KG1 (cell line): ENCODE measurements at regions not wholly inside any gene's neighbourhood (a gene's known extent, or its start where the extent isn't known, plus 50 kb on each side); places are given as distances from the start of the nearest gene placed in this dataset.
"Not testable (repeated sequence)": the region's sequence is repeated elsewhere in the genome, so short reads cannot be mapped to it uniquely, and the experiment has no call there.

Experiments
- DNase-seq: peaks from one replicate; lab custom pipeline; 2025; lab: John Stamatoyannopoulos, UW

DNA sequence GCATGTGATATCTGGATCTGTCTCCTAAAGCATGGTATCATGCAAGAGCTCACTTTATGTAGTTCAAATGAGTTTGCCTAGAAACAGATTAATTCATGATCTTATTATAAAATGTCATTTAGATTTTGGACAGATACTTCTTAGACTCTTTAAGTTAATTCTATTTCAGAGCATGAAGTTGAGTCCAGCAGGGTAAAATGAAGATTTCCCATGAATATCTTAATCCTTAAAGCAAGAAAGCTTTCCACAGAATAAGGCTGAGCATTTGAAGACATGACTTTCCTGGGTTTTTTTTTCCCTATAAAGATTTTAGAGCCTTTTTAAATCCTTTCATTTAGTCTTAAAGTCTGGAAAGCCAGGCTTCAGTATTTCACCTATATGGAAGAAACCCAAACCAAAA lies 556.0 kb upstream of the GJE1 start:
- DNase-seq: no peak

DNA sequence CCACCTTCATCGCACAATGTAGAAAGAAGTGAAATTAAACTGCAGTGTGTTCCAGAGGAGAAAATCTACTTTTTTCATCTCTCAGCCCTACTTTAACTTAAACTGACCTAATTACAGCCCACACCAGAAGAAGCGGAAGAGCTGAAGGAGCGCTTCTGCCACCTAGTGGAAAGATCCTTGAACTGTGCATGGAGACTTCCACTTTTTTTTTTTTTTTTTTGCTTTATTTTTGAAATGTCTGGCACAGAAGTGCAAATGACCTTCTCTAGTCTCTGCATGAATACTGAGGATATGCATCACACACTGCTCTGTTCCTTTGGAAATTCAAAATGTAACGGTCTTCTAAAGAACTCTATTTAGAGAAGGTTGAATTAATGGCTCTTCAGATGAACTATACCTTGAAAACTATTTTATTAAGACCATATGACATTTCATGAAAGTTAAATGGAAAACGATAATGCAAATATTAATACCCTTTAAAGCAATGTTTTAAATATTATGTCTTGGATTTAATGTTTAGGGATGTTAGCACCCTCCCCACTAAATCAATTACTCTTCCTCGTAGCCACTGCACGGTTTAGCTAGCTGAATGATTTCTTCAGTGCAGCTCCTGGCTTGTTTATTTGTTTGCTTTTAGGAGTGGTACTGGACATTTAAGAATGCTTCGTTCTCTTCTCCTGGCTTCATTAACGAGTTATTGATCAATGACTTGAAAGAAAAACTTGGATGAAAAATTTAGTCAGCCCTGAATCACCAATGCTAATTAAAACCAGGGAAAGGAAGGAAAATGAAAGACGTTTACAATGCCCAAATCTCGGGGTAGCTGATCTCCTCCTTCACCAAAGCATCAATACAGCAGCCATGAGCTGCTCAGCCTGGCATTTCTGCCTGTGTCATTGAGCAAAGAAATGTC lies 569.6 kb upstream of the GJE1 start:
- DNase-seq: peak; percentile 53

DNA sequence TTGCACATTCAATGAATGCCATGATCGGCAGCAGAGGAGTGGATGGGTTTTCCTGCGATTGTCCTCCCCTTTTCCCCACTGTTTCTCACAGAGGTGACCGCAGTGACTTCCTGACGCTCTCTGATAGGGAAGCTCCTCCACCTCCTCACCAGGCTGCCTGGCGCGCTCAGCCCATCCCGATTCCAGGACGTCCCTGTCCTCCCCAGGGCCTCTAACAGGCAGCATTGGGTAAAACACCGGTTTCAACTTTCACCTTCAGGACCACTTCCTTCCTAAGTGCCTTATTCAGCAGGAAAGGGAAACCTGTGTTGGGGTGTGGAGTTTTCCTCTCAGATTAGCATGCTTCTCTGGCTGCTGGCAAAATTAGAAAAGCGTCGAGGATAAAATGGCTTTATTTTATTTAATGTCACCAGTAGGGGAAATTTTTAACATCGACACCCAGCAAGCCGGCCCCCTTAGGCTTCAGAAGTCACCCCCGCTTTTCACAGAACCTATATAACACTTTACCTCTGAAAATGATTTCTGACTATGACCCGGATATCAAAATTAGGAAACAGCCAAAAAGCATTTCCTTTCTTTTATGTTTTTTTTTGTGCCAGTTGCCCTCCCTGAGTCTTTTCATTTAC lies 570.4 kb upstream of the GJE1 start:
- DNase-seq: no peak

- DNase-seq: no peak
Observed at GRCh38 chr6:141561154-141561553, 571.6 kb upstream of the GJE1 start.

GRCh38 chr6:141552463-141552862 lies 580.3 kb upstream of the GJE1 start:
- no peak for DNase-seq

- no peak for DNase-seq
Observed at GRCh38 chr6:141552031-141552430, 580.7 kb upstream of the GJE1 start.

DNA sequence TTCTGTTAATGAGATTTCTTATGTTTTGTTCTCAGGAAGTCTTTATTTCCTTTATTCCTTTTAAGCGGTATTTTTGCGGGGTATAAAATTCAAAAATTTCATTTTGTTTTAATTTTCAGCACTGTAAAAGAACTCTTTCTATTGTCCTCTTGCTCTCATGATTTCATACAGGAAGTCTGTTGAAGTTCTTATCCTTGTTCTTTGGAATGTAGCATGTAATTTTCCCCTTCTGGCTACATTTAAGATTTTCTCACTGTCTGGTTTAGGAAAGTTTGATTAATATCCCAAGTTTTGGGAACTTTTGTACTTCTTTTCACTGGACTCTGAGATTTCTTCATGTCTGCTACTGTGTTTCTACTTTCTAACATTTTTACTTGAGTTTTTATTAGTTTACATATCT lies 581.4 kb upstream of the GJE1 start:
- DNase-seq: no peak

GRCh38 chr6:141550471-141550870 lies 582.3 kb upstream of the GJE1 start:
- no peak for DNase-seq

- no peak for DNase-seq
Observed at GRCh38 chr6:141548966-141549365, 583.8 kb upstream of the GJE1 start.

- DNase-seq: no peak
Observed at GRCh38 chr6:141541581-141542324, 591.0 kb upstream of the GJE1 start.

DNA sequence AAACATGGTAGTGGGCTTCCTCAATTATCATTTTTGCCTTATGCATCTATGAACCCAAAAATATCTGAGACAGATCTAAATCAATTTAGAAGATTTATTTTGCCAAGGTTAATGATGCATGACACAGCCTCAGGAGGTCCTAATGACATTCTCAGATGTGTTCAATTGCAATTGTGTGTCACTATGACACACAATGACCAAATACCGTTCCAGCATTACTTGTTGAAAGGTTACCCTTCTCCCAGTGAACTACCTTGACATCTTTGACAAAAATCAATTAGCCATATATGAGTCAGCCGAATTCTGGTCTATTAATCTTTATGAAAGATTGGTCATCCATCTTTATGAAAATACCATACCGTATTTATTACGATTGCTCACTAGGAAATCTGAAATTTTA lies 592.5 kb upstream of the GJE1 start:
- no peak for DNase-seq

GRCh38 chr6:141539617-141540016 lies 593.1 kb upstream of the GJE1 start:
- no peak for DNase-seq

DNA sequence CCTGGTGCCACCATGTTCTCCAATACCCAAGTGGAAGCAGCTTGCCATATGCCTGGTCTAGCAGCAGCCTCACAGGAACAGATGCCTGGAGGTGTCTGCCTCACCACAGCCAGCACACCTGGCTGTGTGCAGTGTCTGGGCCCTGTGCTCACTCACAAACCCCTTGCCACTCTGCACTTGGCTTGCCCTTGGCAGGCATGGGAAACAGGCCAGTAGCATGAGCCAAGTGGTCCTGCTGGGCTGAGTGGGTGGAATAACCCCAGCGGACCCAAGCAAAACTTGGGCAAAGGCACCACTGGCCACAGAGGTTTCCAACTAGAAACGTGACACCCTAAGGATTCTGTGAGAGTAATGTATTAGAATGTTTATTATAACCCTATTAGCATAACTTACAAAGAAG lies 600.5 kb upstream of the GJE1 start:
- no peak for DNase-seq

GRCh38 chr6:141531040-141531439 lies 601.7 kb upstream of the GJE1 start:
- DNase-seq: no peak

GRCh38 chr6:141528596-141528995 lies 604.1 kb upstream of the GJE1 start:
- no peak for DNase-seq

- no peak for DNase-seq
Observed at GRCh38 chr6:141526985-141527384, 605.7 kb upstream of the GJE1 start.

DNA sequence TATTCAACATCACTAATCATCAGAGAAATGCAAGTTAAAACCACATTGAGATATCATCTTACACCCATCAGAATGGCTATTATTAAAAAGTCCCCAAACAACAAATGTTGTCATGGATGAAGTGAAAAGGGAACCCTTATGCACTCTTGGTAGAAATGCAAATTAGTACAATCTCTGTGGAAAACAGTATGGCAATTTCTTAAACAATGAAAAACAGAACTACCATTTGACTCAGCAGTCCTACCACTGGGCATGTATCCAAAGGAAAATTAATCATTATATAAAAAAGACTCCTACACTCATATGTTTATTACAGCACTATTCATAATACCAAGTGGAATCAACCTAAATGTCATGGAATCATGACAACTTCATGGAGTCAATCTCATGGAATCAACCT lies 611.3 kb upstream of the GJE1 start:
- no peak for DNase-seq

DNA sequence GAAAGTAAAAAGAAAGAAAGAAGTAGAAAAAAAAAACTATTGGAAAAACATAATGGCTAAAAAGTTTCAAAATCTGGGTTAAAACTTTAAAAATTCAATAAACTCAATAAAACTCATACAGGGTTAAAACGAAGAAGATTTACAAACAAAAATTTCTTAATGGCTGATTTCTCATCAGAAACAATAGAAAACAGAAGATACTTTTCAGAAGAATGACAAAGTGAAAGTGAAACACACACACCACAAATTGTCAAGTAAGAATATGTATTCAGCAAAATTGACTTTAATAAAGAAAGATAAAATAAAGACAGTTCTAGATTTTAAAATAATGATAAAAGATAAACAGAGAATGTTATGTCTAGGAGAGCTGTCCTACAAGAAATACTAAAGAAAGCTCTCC lies 618.9 kb upstream of the GJE1 start:
- DNase-seq: no peak

DNA sequence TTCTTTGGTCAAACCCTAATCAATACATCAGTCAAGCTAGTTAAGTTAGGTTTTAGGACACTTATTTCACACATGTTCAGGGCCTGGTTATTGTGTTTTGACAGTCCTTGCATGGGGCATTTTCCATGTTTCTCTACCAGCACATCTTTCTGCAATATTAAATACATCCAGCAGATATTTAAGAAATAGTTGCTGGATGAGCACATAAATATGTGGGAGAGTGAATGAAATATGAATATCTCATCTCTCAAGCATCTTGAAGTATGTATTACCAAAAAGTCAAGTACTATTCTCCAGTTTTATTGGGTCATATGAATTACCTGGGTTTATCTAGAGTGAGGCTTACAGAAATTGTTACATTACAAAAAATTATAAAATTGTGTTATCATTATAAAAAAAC lies 621.9 kb upstream of the GJE1 start:
- DNase-seq: no peak

GRCh38 chr6:141506062-141506461 lies 626.7 kb upstream of the GJE1 start:
- not testable (repeated sequence) for DNase-seq

- not testable (repeated sequence) for DNase-seq
Observed at GRCh38 chr6:141504318-141504717, 628.4 kb upstream of the GJE1 start.

DNA sequence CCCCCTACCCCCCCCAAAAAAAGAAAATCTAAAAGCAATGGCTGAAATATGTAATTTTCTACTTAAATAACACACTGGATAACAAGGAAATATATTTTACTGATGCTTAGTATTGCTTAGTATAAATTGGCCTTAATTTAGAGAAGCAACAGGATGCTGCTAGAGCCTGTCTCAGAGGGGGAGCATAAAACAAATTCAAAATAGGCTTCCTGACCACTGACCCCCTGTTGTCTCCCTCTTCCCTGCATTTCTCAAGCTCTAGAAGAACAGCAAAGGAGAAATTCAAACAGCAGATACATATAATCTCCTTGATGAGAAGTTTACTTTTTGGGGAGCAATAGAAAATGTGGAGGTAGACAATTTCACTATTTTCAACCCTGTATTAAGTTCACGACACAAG lies 631.1 kb upstream of the GJE1 start:
- DNase-seq: no peak

DNA sequence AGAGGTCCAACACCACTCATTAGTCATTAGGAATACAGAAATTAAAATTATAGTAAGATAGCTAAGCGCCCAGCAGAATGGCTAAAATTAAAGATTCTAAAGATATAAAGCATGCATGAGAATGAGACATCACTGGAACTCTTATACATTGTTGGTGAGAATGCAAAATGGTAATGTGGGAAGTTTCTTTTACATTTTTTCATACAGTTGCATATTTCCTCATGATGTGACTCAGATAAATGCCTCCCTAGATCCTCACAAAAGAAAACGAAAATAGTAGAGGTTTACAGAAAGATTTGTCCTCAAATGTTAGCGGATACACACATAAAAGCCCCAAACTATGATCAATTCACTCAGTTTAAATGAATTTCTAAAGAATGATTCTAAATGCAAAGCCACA lies 633.7 kb upstream of the GJE1 start:
- no peak for DNase-seq
